Inferior parietal cortex (tissue), 1 donor: ENCODE measurements at regions not wholly inside any gene's neighbourhood (a gene's known extent, or its start where the extent isn't known, plus 50 kb on each side); places are given as distances from the start of the nearest gene placed in this dataset.
"Not testable (repeated sequence)": the region's sequence is repeated elsewhere in the genome, so short reads cannot be mapped to it uniquely, and the experiment has no call there.

ENCODE experiments used
- DNase-seq: peaks from one replicate; pipeline ENCODE4 v3.0.0-alpha.2; 2016; ENCODE audit errors: extremely low spot score

GRCh38 chr12:68425998-68426397, 93.8 kb upstream of the MDM1 start:
- no peak for DNase-seq

GRCh38 chr12:68428211-68428610, 96.0 kb upstream of the MDM1 start:
- DNase-seq: no peak

GRCh38 chr12:68428724-68429501, 96.8 kb upstream of the MDM1 start:
- DNase-seq: no peak

GRCh38 chr12:68429696-68430095, 97.5 kb upstream of the MDM1 start:
- no peak for DNase-seq

GRCh38 chr12:68431786-68432185, 99.6 kb upstream of the MDM1 start:
- DNase-seq: no peak

- no peak for DNase-seq
Measured at GRCh38 chr12:68432622-68433021, 100.5 kb upstream of the MDM1 start.

GRCh38 chr12:68434391-68435298, 102.5 kb upstream of the MDM1 start:
- no peak for DNase-seq

GRCh38 chr12:68435299-68435637, 103.1 kb upstream of the MDM1 start:
- DNase-seq: no peak

- DNase-seq: no peak
Measured at GRCh38 chr12:68435816-68436215, 103.7 kb upstream of the MDM1 start.

GRCh38 chr12:68438601-68439000, 106.4 kb upstream of the MDM1 start:
- no peak for DNase-seq

- DNase-seq: no peak
Measured at GRCh38 chr12:68439368-68440045, 107.3 kb upstream of the MDM1 start.

GRCh38 chr12:68440068-68440581, 108.0 kb upstream of the MDM1 start:
- DNase-seq: no peak

GRCh38 chr12:68441167-68441566, 109.0 kb upstream of the MDM1 start:
- no peak for DNase-seq

GRCh38 chr12:68442353-68442972, 110.3 kb upstream of the MDM1 start:
- not testable (repeated sequence) for DNase-seq

- DNase-seq: not testable (repeated sequence)
Measured at GRCh38 chr12:68443695-68444094, 111.5 kb upstream of the MDM1 start.

GRCh38 chr12:68445824-68446223, 113.7 kb upstream of the MDM1 start:
- DNase-seq: no peak

- DNase-seq: no peak
Measured at GRCh38 chr12:68446384-68446783, 114.2 kb upstream of the MDM1 start.

- DNase-seq: no peak
Measured at GRCh38 chr12:68446901-68447796, 115.0 kb upstream of the MDM1 start.

- DNase-seq: no peak
Measured at GRCh38 chr12:68447797-68448260, 115.7 kb upstream of the MDM1 start.

GRCh38 chr12:68449196-68449595, 117.0 kb upstream of the MDM1 start:
- DNase-seq: no peak

GRCh38 chr12:68450947-68451260, 118.7 kb upstream of the MDM1 start:
- no peak for DNase-seq
